Fibroblast of peridontal ligament (primary cell): ENCODE measurements at regions not wholly inside any gene's neighbourhood (a gene's known extent, or its start where the extent isn't known, plus 50 kb on each side); places are given as distances from the start of the nearest gene placed in this dataset.
A peak's percentile ranks its signal among the peaks of the same experiment; 100 is the strongest.

ENCODE experiments used
- DNase-seq: peaks from one replicate; pipeline ENCODE4 v3.0.0-alpha.2; 2010; ENCODE audit errors: extremely low read depth

DNA sequence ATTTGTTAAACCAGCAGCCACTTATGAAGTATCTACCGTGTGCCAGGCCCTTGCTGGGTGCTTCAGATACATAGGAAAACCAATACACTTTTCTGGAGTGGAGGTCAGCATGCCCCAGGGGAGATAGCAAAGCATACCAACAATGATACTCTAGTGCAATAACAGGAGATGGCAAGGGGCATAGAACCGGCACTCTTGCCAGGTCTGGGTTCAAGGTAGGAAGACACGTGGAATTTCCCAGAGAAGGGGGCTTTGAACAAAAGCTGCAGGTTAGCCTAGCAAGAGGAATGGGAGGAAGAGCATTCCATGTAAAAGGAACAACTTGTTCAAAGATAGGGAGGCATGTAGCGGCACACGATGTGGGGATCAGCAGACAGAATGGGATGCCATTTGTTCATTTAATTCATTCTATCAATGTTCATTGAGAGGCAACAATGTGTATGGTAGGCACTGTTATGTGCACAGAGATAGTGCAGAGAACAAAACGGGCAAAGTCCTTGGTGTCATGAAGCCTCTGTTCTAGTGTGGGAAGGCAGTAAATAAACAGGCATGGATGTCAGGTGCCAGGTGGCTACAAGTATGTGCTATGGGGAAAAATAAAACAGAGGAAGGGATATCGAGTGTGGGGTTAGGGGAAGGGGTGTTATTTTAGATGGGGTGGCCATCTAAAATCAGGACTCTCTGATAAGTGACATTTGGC is 162.6 kb upstream of the E2F8 start:
- DNase-seq: no peak

DNA sequence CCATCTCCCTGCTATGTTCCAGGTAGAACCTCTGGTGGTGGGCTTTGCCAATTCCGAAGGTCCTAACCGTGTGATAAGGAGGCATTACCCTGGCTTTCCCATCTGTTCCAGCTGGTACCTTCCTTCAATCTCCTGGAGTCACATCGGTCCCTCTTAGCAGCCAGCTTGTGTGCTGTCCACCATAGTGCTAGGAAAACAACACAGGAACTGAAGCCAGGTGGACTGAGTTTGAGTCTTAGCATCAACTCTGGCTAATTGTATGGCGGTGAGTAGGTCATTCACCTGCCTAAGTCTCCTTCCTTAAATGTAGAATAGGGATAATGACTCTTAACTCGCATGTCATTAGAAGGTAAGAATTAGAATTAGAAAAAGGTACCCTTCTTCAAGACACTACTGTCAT is 159.6 kb upstream of the E2F8 start:
- DNase-seq: no peak

- peak; percentile 89 for DNase-seq
Observed at GRCh38 chr11:19398772-19399527, 158.2 kb upstream of the E2F8 start.

- no peak for DNase-seq
Observed at GRCh38 chr11:19398273-19398672, 157.5 kb upstream of the E2F8 start.

GRCh38 chr11:19395050-19395449 is 154.3 kb upstream of the E2F8 start:
- no peak for DNase-seq

GRCh38 chr11:19394525-19395016 is 153.8 kb upstream of the E2F8 start:
- no peak for DNase-seq

DNA sequence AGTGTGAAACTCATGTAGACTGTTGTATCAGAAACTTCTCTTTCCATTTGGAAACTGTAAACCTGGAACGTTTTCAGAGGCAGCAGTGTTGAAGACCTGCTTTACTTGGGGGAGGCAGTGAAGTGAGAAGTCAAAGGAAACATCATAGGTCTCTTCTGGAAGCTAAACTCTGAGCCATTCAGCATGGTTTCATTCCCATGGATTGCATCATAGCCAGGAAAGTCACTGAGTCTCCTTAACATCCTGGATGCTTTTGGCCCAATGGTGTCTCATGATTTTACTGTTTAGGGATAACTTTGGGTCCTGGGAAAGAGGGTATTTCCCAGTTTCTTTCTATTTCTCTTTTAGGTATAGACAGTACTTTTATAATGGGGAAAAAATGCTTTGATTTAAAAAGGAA is 153.2 kb upstream of the E2F8 start:
- peak; percentile 76 for DNase-seq

DNA sequence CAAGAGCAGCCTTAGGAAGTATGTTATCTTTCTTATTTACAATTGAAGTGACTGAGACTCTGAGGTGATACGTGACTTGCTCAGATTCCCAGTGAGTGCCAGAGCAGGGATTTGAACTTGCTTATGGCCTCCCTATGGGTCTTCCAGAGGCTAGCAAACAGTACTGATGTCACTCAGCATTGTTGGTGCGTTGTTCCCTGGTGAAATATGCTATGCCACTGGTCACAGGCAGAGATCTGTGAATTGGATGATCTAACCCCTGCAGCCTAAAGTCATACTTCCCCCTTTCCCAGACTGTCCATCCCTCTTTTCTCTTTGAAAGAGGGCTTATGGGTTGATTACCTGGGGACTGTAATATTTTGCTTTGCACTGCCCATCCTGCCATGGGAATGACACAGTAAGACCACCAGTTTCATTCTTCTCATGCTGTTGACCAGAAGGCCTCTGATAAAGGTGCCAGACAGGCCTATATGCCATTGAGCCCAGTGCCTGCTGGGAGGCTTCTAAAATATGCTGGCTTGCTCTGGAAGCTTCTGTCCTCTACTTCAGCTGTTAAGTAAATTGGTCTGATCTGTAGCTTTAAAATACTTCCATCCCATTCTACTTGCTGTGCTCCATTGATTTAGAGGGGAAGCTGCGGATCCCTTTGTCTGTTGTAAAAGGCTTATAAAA is 152.2 kb upstream of the E2F8 start:
- DNase-seq: no peak

DNA sequence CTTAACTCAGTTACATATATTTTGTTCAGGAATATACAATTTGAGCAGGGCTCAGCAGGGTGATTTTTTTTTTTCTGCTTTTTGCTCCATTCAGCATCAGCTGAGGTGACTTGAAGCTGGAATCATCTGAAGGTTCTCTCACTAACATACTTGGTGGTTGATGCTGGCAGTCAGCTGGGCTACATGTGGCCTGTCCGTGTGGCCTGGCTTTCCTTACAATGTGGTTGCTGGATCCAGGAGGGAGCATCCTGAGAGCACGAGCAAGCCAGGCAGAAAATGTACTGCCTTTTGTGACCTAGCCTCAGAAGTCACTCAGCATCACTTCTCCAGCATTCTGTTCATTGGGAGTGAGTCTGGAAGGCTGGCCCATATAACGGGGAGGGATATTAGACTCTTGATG is 151.6 kb upstream of the E2F8 start:
- peak; percentile 74 for DNase-seq

DNA sequence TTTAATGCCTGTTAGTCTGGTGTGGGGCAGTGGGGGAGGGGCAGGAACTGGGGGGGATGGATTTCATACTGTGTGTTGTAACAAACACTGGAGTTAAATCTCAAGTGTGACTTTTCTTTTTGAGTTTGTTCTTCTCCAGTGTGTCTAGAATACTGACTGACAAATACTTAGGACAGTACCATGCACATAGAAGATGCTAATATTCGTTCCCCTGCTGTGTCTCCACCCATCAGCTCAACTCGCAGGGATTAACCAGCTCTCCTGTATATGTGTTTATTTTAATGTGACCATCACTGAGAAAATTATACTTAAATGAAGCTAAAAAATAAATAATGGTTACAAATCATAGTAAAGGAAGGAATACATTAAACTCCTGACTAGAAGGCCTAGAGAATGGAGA is 150.9 kb upstream of the E2F8 start:
- no peak for DNase-seq

DNA sequence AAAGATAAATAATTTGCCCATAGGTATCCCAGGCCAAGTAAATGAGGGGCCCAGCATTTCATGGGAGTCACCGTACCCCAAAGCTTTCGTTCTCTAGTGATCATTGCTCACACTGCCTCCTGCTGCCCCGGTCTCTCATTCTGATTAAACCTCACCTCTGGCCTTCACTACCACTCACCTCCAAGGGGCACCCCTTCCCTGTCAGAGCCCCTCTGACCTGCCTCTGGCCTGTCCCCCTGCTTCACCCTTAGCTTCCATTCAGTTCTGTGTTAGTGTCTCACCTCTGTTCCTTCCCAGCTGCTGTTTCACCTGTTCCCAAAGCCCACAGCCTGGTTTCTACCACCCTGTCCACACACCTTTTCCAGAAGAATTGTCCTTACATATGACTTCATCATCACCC is 150.3 kb upstream of the E2F8 start:
- no peak for DNase-seq

DNA sequence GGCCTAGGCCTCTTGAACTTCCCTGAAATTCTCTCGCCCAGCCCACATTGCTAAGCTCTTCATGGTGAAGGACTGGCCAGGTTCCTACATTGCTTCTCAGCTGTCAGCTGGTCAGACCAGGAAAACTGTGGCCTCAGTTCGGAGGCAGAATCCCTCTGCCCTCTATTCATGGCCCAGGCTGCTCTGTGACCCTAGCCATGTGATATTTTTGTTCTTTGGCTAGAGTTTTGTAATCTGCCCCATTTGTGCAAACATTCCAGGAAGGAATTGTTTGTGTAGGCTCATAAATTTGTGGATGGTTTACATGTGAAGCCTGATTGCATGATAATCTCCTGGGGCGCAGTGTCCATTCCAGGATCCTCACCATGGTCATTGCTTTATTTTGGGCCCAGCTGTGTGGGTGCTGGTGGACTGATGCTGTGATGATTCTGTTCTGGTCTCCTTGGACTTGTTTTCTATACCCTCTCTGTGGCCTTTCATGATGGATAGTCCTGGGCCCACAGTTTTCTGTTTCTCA is 149.1 kb upstream of the E2F8 start:
- peak; percentile 91 for DNase-seq

- DNase-seq: no peak
Observed at GRCh38 chr11:19382131-19382611, 141.4 kb upstream of the E2F8 start.

DNA sequence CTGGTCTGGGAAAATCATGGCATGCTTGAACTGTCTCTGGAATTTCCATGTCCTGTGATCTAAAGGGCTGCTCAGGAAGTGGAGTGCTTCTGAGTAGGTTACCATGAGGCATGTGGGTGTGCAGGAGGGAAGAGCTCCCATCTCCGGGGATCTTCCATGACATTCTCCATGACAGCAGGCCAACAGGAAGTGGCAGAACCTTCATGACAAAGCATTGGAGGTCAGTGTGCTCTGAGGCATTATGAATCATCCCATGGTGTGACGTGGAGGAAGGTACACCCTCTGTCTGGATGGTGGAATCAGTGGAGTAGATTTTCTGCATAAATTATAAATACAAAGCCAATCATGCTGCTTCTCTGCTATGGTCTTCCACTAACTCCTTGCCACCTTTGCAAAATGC is 139.6 kb upstream of the E2F8 start:
- peak; percentile 78 for DNase-seq

GRCh38 chr11:19379465-19379864 is 138.7 kb upstream of the E2F8 start:
- no peak for DNase-seq

- DNase-seq: peak; percentile 38
Observed at GRCh38 chr11:19378814-19379213, 138.1 kb upstream of the E2F8 start.

GRCh38 chr11:19377881-19378280 is 137.1 kb upstream of the E2F8 start:
- no peak for DNase-seq

GRCh38 chr11:19375440-19375839 is 134.7 kb upstream of the E2F8 start:
- DNase-seq: no peak

DNA sequence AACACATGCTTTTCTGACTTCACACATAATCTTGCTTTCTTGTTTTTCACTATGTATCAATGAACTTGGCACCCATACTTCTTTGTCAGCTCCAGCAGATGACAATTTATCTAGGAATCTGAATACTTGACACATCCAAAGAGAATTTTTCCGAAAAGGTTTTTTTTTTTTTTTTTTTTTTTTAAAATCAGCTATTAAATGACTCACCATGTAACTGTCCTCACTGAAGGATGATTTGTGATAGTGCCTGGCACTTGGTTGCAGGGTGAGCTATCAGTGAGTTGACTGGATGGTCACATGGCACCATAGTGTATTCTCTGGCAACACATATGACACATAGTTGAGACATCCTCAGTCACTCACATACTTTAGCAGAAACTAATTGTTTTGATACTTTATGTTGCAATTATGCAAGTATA is 133.4 kb upstream of the E2F8 start:
- DNase-seq: peak; percentile 77

DNA sequence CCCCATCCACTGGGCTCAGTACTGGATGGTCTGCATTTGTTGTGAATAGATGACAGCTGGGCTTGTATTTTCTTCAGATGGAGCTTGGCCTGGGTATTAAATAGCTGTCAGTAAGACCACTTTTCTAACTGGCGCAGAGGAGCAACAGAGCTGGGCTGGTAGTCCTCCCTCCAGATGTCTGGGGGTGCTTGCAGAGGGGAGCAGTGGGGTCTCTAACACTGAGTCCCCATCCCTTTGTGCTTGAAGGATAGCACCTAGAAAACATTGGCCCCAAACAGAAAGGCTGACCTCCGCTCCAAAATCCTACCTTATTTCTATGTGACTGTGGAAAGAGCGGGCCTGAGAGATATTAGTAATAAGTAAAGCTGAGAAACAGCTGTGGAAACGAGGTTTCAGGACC is 131.6 kb upstream of the E2F8 start:
- no peak for DNase-seq

DNA sequence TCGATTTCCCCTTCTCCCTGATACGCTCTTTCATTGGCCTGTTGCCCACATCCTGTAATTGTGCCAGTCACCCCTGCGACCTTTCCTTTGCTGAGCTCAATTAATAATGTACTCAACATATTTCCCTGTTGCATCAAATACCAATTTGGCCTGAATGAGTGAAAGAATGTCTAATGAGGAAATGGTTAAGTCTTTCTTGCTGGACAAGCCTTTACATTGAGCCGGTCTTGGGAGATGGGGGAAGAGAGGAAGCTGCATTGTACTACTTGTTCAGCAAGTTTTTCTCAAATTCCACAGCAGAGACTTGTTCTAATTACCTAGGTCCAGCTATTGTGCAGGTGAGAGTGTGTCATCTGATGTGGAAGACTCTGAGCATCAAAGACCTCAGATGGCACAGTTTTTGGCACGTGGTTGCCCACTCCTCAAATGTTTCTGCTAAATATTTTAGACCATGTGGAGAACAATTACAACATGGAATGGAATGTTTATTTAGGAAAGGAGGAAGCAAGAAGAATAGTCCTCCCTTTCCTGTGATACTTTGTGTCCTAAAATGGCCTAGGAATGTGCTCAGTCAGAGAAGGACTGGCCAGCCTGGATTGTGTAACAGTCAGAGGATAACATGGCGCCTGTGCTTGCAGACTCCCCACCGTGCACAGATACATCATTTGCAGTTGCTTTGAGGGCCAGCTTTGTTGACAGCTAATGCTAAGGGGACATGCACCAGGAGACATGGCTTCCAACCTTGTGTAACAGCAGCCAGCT is 129.5 kb upstream of the E2F8 start:
- peak; percentile 66 for DNase-seq
